ENCODE measurements at regions not wholly inside any gene's neighbourhood (a gene's known extent, or its start where the extent isn't known, plus 50 kb on each side); places are given as distances from the start of the nearest gene placed in this dataset.

DNA sequence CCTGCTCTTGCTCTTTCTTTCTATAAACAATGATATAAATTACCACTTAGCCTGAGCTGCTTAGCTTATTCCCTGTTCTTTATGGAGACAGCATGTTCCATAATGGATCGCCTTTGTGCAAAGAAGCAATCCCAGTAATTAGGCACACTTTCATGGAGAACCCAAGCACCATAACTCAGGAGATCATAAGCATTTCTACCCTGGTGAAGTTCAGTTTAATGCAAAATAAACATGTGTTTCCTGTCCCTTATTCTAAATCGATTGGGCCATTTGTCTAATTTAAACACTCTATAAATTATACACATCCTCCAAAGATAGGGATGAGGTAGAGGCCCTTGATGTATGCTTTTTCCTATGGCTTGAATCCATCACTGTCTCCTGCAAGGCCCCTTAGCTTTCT is 75.8 kb upstream of the TMEM72 start:
- TF ChIP-seq CTCF (IDR thresholded peaks at IDR 0.05) (no peak), POLR2A (IDR thresholded peaks at IDR 0.05) (no peak), POLR2AphosphoS5 (IDR thresholded peaks at IDR 0.05) (no peak)
